Activated T-cell treated with anti-CD3 and anti-CD28 coated beads, Interleukin-2, amount 50 U/mL, for 4 hours (primary cell): ENCODE measurements at regions not wholly inside any gene's neighbourhood (a gene's known extent, or its start where the extent isn't known, plus 50 kb on each side); places are given as distances from the start of the nearest gene placed in this dataset.
A peak's percentile ranks its signal among the peaks of the same experiment; 100 is the strongest.
"Not testable (repeated sequence)": the region's sequence is repeated elsewhere in the genome, so short reads cannot be mapped to it uniquely, and the experiment has no call there.

Source experiments
- ATAC-seq, 2 donors: fragments of 200-7000 bp; cut with Tn5 transposase; one replicate each; pipeline ENCODE4 v1.10.0; 2021
- DNase-seq: peaks from one replicate; pipeline ENCODE4 v3.0.0-alpha.2; 2020
- H3K27me3 Mint-ChIP-seq: one replicate; pipeline ENCODE4 v1.8.0; 2021; ENCODE audit warnings: low read depth, mixed read lengths
- H3K36me3 Mint-ChIP-seq: one replicate; pipeline ENCODE4 v1.8.0; 2022; ENCODE audit warnings: mixed read lengths; ENCODE audit not compliant: insufficient read depth
- H3K4me1 Mint-ChIP-seq: one replicate; pipeline ENCODE4 v1.8.0; 2021; ENCODE audit warnings: low read depth, mixed read lengths
- H3K4me3 Mint-ChIP-seq: one replicate; pipeline ENCODE4 v1.8.0; 2021; ENCODE audit warnings: mild to moderate bottlenecking, moderate library complexity, mixed read lengths
- H3K9me3 Mint-ChIP-seq: one replicate; pipeline ENCODE4 v1.8.0; 2021; ENCODE audit warnings: mixed read lengths

DNA sequence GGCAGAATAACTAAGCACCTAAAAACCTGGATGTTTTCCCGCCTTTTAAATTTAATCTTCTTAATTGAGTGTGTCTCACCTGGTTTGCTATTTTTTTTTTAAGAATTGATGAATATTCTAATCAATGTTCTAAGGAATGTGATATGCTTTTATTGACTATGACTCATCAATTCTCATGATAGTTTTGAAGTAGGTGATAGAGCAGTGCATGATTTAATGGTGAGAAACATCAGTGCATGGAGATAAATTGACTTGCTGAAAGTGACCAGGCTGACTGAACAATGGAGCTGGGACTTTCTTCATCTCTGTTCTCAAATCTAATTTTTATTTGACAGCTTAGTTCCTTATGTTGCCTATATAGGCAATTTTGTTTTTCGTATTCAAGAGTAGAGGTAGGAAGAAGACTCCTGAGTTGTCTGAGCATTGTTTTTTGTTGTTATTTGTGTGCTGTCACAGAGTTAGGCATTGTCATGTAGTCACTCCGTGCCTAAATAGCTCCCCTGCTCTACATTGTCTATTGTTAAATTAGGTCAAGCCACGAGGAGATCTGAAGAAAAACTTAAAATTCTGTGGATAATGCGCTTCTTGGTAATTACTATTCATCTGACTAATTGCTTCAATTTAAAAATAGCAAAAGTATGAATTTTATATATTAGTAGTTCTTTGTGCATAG, 59.0 kb upstream of the NUTM2F start:
- peak; percentile 52 to 67 for ATAC-seq
- H3K9me3 Mint-ChIP-seq, H3K27me3 Mint-ChIP-seq, H3K36me3 Mint-ChIP-seq, H3K4me3 Mint-ChIP-seq, DNase-seq: not testable (repeated sequence)
- peaks cover 39% of the 10 kb centered on the region for H3K4me1 Mint-ChIP-seq

DNA sequence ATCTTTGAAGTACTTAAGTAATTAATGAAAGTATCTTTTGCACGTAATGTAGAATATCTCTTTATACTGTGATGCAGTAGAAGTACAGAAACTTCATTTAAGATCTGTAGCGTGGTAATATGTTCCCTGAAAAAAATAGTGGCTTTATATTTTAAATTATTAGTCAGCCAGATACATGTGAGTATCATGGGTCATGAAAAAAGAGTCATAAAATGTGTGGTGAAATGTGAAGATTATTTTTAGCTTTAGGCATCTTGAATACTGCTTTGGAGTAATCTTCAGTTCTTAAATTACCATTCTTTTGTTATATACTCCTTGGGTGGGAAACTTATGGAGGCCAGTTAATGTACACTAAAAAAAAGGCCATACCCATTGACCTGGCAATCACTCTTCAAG, 59.6 kb upstream of the NUTM2F start:
- H3K4me3 Mint-ChIP-seq, H3K36me3 Mint-ChIP-seq, ATAC-seq, H3K9me3 Mint-ChIP-seq, H3K27me3 Mint-ChIP-seq, DNase-seq: not testable (repeated sequence)
- peaks cover 39% of the 10 kb centered on the region for H3K4me1 Mint-ChIP-seq

DNA sequence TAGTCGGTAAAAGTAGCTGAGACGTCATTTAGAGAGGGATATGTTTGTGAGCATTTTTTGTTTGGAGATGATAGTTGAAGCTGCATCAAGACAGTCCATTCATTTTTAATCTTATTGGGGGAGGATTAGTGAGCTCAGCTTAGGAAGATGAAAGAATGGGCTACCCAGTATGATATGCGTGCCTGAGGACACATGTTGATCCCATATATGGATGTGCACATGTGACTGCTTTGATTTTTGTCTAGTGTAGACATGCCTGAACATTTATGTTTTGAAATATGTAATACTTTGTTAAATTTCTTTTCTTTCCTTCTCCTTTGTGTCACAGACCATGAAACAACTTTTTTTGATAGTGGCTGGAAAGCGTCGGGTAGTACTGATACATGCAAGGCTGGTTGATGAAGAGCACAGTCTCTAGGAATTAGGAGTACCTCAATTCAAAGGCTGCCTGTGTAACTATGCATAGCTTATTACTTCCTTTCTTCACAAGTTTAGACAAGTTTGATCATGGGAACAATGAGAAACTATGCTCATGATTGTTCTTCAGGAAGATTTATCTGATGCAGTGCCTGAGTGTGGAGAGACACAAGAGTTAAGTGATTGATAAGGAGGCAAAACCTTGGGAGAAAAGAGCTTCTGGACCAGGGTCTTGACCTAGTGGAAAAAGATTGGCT, 62.1 kb upstream of the NUTM2F start:
- not testable (repeated sequence) for DNase-seq, H3K36me3 Mint-ChIP-seq, ATAC-seq, H3K4me3 Mint-ChIP-seq, H3K27me3 Mint-ChIP-seq, H3K9me3 Mint-ChIP-seq
- H3K4me1 Mint-ChIP-seq = peaks cover 34% of the 10 kb centered on the region

DNA sequence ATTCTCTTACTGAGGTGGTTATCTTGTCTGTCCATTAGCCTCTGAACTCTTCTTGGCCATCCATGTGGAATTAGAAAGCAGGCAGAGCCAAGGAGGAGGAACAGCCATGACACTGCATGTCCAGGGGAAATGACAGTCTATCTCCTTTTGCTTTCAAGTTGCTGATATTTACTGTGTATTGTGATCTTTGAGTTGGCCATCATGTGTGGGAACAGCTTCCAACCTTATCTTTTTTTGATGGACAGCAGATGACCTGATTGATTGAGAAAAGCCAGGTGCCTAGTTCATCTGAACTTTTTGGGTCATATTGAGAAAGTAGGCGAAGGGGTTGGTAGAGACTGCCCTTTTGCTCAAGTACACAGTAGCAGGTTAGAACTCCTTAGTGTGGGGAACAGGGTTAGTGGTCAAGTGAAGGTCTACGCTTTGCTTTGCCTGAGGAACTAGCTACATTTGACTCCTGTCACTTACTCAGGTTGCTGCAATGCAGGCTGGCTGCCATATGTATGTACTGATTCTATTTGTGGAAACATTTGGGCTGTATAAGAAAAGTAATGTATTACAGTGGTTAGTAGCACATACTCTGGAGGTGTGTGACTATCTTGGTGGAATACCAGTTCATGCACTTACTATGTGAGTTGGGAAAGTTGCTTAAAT, 64.7 kb upstream of the NUTM2F start:
- not testable (repeated sequence) for H3K36me3 Mint-ChIP-seq, DNase-seq, H3K4me3 Mint-ChIP-seq, H3K27me3 Mint-ChIP-seq, H3K9me3 Mint-ChIP-seq, ATAC-seq
- peaks cover 29% of the 10 kb centered on the region for H3K4me1 Mint-ChIP-seq

DNA sequence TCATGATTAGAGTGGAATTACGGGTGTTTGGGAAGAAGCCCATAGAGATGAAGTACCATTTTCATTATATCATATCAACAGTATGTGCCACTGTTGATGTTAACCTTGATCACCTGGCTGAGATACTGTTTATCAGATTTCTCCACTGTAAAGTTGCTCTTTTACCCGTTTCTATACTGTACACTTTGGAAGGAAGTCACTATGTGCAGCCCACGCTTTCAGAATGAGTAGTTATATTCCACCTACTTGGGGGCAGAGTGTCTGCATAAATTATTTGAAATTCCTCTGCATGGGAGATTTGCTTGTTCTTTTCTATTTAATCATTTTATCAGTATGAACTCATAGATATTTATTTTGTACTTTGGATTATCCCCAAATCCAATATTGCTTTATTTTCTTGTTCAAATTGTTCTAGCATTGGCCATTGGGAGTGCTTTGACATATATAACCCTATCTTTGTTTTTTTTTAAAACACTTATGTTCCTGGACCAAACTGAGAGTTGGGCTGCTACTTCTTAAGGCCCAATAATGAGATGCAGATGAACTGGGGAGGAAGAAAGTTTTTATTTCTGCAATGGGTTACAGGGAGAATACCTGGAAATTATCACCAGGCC, 69.4 kb upstream of the NUTM2F start:
- ATAC-seq = peak; percentile 70 to 80
- peaks cover 26% of the 10 kb centered on the region for H3K4me1 Mint-ChIP-seq
- not testable (repeated sequence) for DNase-seq, H3K9me3 Mint-ChIP-seq, H3K27me3 Mint-ChIP-seq, H3K36me3 Mint-ChIP-seq
- peak overlapping the region; percentile 9 for H3K4me3 Mint-ChIP-seq

DNA sequence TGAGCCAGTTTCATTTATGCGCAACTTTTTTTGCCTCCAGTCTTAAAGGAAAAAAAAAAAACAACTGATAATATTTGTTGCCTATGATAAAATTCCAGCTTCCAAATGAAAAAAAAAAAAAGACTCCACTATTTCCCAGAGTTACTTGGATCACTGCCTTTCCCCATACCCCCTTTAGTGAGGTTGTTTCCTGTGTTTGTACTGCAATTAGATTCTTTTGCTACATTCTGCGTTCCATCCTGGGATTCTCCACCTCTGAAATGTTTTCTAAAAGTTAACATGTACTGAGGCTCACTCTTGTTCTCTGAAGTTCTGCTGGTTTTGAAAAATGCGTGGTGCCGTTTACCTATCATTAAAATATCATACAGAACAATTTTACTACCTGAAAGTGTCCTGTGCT, 72.0 kb upstream of the NUTM2F start:
- H3K4me1 Mint-ChIP-seq = peaks cover 24% of the 10 kb centered on the region

DNA sequence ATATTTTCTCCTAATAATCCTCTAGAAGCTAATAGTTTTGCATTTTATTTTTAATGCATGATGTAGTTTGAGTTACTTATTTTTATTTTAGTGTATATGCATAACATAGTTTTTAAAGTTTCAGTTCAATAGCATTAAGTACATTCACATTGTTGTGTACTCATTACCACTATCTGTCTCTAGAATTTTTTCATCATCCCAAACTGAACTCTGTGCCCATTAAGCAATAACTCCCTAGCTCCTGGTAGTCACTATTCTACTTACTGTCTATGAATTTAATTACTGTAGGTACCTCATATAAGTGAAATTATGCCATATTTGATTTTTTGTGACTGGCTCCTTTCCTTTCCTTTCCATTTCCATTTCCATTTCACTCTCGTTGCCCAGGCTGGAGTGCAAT, 74.4 kb upstream of the NUTM2F start:
- not testable (repeated sequence) for H3K27me3 Mint-ChIP-seq, H3K9me3 Mint-ChIP-seq, H3K36me3 Mint-ChIP-seq, ATAC-seq, H3K4me3 Mint-ChIP-seq, DNase-seq
- peaks cover 14% of the 10 kb centered on the region for H3K4me1 Mint-ChIP-seq

More for the DNA sequence above, 72.0 kb upstream of the NUTM2F start:
- H3K27me3 Mint-ChIP-seq, H3K9me3 Mint-ChIP-seq, H3K36me3 Mint-ChIP-seq, DNase-seq, ATAC-seq, H3K4me3 Mint-ChIP-seq: not testable (repeated sequence)

DNA sequence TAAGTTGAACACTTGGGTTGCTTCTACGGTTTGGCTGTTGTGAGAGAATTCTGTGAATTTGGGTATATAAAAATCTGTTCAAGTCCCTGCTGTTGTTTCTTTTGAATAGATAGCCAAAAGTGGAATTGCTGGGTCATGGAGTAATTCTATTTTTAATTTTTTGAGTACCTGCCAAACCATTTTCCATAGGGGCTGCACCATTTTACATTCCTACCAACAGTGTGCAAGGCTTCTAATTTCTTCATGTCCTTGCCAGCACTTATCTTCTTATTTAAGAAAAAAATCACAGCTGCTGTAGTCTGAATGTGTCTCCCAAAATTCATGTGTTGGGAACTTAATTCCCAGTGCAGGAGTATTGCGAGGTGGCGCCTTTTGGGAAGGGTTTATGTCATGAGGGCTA, 75.1 kb upstream of the NUTM2F start:
- not testable (repeated sequence) for H3K27me3 Mint-ChIP-seq, DNase-seq, H3K36me3 Mint-ChIP-seq, ATAC-seq, H3K9me3 Mint-ChIP-seq, H3K4me3 Mint-ChIP-seq
- peaks cover 11% of the 10 kb centered on the region for H3K4me1 Mint-ChIP-seq

DNA sequence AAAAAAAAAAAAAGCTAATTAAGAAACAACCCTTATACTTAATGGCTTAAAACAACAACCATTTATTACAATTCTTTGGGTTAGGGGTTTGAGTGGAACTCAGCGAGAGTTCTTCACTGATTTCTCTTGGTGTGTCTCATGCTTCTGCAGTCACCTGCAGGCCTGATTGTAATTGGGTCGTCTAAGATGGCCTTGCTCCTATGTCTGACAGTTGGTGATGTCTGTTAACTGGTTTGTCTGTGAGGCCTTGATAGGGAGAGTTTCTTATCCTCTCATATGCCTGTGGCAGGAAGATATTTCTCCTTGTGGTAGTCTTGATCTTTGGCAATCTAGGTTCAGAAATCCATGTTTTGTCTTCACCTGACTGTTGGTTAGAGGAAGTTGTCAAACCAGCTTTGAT, 85.2 kb upstream of the NUTM2F start:
- H3K4me3 Mint-ChIP-seq, H3K27me3 Mint-ChIP-seq, ATAC-seq, DNase-seq, H3K9me3 Mint-ChIP-seq, H3K36me3 Mint-ChIP-seq: not testable (repeated sequence)
- peaks cover 23% of the 10 kb centered on the region for H3K4me1 Mint-ChIP-seq

DNA sequence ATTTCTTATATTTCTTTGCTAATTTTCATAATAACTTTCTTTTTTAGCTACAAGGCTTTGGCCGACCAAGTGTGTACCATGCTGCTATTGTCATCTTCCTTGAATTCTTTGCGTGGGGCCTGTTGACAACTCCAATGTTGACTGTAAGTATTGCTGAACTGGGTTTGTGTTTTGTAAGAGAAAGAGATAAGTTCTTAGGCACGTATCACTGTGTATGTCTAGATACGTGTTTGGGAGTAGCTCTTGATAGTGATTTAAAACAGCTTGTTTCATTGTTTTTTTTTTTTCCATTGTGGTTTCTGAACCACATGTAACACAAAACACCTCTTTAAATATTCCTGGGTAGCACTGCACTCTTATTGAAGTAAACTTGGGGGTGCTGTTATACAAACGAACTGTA, 86.7 kb upstream of the NUTM2F start:
- H3K4me1 Mint-ChIP-seq = peaks cover 17% of the 10 kb centered on the region
- DNase-seq, H3K36me3 Mint-ChIP-seq, H3K9me3 Mint-ChIP-seq, H3K4me3 Mint-ChIP-seq, H3K27me3 Mint-ChIP-seq, ATAC-seq: not testable (repeated sequence)

DNA sequence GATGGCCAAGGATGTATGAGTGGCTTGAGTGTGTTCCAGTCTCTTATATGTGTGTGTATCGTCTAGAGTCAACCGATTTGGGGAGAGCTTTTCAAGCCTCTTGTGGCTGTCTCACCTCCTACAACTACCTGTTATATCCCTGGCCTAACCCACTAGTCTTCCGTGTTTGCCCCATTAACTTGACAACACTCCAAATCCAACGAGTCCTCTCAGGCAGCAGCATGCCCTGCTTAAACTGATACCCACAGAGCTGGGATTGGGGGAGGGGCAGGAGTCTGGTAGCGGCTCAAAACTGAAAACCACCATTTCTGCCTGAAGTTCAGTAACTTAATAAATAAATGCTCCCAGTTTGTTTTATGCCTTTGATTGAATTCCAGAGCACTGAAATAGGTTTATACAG, 91.7 kb upstream of the NUTM2F start:
- not testable (repeated sequence) for H3K9me3 Mint-ChIP-seq, ATAC-seq, DNase-seq, H3K4me3 Mint-ChIP-seq, H3K27me3 Mint-ChIP-seq, H3K4me1 Mint-ChIP-seq, H3K36me3 Mint-ChIP-seq

DNA sequence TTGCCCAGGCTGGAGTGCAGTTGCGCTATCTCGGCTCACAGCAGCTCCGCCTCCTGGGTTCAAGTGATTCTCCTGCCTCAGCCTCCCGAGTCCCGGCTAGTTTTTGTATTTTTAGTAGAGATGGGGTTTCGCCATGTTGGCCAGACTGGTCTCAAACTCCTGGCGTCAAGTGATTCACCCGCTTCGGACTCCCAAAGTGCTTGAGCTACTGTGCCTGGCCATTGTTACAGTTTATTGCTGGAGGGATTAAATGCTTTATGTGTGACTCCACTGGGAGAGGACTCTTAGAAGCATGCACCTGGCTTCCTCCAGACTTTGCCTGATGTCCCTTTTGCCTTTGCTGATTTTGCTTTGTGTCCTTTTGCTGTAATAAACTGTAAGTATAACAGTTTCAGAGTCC, 93.5 kb upstream of the NUTM2F start:
- not testable (repeated sequence) for H3K4me3 Mint-ChIP-seq, H3K4me1 Mint-ChIP-seq, DNase-seq, H3K27me3 Mint-ChIP-seq, H3K36me3 Mint-ChIP-seq, ATAC-seq, H3K9me3 Mint-ChIP-seq

DNA sequence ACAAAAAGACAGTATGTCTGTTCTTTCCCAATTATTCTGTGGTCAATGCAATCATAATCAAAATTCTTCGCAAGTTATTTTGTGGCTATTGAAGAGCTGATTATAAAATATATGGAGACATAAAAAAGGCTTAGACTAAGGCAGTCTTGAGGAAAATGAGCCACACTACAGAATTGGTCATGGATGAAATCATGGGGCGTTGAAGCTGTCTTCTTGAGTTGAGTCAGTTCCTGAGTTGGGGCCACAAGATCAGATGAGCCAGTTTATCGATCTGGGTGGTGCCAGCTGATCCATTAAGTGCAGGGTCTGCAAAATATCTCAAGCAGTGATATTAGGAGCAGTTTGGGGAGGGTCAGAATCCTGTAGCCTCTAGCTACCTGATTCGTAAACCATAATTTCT, 96.9 kb upstream of the NUTM2F start:
- not testable (repeated sequence) for H3K27me3 Mint-ChIP-seq, H3K4me3 Mint-ChIP-seq, DNase-seq, H3K9me3 Mint-ChIP-seq, H3K36me3 Mint-ChIP-seq, H3K4me1 Mint-ChIP-seq, ATAC-seq

DNA sequence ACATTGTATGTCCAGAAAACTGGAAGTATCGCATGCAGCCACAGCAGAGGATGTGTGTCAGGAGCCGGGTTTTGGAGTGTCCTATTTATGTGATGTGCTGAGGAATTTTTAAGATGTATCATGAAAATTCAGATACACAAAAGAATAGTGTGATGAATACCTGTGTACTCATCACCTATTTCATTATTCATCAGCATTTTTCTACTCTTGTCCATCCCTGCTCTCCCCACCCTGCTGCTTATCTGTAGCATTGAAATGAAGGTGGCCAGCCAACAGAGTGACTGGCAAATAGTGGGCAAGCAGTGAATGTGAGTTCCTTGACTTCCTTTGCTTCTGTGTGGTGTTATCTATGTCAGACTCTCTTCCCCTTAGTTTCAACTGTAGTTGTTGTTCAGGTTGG, 108.7 kb upstream of the NUTM2F start:
- H3K27me3 Mint-ChIP-seq, H3K4me1 Mint-ChIP-seq, H3K4me3 Mint-ChIP-seq, H3K9me3 Mint-ChIP-seq, ATAC-seq, DNase-seq: not testable (repeated sequence)
- H3K36me3 Mint-ChIP-seq = peaks cover 22% of the 10 kb centered on the region

DNA sequence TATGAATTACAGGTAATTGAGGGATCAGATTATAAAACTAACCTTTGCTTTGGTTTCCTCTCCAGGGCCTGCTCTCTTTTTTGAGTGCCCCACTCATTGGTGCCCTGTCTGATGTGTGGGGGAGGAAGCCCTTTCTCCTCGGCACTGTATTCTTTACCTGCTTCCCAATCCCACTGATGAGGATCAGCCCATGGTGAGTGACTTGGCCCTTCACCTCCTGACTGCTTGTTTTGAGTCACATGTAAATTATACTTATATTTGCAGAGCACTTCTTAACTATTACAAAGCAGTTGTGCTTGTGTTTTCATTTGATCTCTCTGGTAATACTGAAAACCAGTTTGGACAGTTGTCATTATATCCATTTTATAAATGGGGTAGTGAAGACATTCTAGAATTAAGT, 109.9 kb upstream of the NUTM2F start:
- not testable (repeated sequence) for H3K27me3 Mint-ChIP-seq, H3K4me3 Mint-ChIP-seq, H3K4me1 Mint-ChIP-seq, H3K9me3 Mint-ChIP-seq, DNase-seq, ATAC-seq
- H3K36me3 Mint-ChIP-seq = peaks cover 26% of the 10 kb centered on the region
